ENCODE measurements at regions not wholly inside any gene's neighbourhood (a gene's known extent, or its start where the extent isn't known, plus 50 kb on each side); places are given as distances from the start of the nearest gene placed in this dataset.

- no peak for DNase-seq
Observed at GRCh38 chr18:22114526-22115321, 54.7 kb upstream of the GATA6 start.

DNA sequence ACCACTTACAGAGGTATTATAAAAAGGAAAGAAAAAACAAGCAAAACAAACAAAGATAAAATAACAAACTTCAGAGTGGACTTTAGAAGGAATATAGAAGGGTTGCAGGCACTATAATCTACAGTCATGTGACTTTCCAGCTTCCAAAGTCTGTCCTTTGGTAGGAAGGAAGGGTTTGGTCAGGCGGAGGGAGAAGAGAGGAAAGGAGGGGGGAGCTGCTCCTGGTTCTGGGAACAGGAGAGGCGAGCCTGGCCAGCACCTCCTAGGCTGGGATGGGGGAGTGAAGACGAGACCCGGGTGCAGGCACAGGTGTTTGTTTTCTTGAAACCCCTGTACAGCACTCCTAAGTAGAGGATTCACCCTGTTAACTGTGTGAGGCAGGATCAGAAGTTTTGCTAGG is 53.8 kb upstream of the GATA6 start:
- DNase-seq: no peak

Measured in suppressor macrophage treated with lipopolysaccharide for 1 hour (primary cell).